ENCODE measurements at regions not wholly inside any gene's neighbourhood (a gene's known extent, or its start where the extent isn't known, plus 50 kb on each side); places are given as distances from the start of the nearest gene placed in this dataset.
A peak's percentile ranks its signal among the peaks of the same experiment; 100 is the strongest.

DNA sequence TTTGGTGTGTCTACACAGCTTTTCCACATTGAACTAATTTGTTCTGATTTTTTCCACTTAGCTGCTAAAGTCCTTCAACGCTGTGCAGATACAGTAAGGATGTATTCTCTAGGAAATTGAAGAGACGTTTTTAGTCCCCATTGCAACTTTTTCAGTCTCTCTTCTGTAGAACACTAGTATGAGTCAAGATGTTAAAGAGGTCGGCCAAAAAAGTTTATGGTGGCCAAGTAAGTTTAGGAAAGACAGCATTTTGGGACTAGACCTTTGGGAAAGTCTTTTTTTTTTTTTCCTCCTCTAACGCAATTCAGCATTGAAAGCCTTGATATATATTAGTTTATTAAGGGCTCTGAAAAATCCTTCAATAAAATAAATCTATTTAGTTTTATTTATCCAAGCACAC is 243.5 kb upstream of the FBXL7 start:
- Histone ChIP-seq H3K36me3 (replicated peaks) (no peaks in the 10 kb centered on the region), H3K27me3 (replicated peaks) (no peaks in the 10 kb centered on the region), H3K27ac (no peak overlapping the region), H3K4me3 (ENCODE audit: low read depth, low read length) (no peak overlapping the region)
- no peak for DNase-seq
- TF ChIP-seq, protein P1, sequence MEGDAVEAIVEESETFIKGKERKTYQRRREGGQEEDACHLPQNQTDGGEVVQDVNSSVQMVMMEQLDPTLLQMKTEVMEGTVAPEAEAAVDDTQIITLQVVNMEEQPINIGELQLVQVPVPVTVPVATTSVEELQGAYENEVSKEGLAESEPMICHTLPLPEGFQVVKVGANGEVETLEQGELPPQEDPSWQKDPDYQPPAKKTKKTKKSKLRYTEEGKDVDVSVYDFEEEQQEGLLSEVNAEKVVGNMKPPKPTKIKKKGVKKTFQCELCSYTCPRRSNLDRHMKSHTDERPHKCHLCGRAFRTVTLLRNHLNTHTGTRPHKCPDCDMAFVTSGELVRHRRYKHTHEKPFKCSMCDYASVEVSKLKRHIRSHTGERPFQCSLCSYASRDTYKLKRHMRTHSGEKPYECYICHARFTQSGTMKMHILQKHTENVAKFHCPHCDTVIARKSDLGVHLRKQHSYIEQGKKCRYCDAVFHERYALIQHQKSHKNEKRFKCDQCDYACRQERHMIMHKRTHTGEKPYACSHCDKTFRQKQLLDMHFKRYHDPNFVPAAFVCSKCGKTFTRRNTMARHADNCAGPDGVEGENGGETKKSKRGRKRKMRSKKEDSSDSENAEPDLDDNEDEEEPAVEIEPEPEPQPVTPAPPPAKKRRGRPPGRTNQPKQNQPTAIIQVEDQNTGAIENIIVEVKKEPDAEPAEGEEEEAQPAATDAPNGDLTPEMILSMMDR (IDR thresholded peaks at IDR 0.05; ENCODE audit: low read depth, low read length, missing control alignments) = no peak
- in situ Hi-C loops (cut with HindIII; ENCODE audit: low pct_ligation_motif_present, low sequenced_read_pairs) = no loop called here

DNA sequence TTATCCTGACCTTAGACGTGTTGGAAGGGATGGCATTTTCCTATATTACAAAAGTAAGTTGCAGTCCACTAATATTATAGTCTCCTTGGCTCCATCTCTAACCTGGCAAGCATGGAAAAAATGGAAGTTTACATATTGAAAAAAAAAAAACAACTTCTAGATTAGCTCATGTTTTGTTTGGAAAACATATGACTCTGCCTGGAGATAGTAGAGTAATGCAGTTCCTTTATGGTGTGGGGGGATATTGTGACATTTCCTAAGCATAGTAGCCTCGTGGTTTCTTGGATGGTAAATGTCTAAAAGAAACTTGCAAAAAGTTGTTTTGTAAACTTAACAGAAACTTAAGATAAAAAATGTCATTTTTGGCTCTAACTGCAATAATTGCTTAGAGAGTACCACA is 244.4 kb upstream of the FBXL7 start:
- DNase-seq = no peak
- no peak overlapping the region for H3K27ac ChIP-seq
- in situ Hi-C loops (cut with HindIII; ENCODE audit: low pct_ligation_motif_present, low sequenced_read_pairs) = no loop called here
- no peaks in the 10 kb centered on the region for H3K27me3 ChIP-seq (replicated peaks)
- TF ChIP-seq, protein P1 (IDR thresholded peaks at IDR 0.05; ENCODE audit: low read depth, low read length, missing control alignments) = no peak
- H3K36me3 ChIP-seq (replicated peaks) = no peaks in the 10 kb centered on the region
- no peak overlapping the region for H3K4me3 ChIP-seq (ENCODE audit: low read depth, low read length)

DNA sequence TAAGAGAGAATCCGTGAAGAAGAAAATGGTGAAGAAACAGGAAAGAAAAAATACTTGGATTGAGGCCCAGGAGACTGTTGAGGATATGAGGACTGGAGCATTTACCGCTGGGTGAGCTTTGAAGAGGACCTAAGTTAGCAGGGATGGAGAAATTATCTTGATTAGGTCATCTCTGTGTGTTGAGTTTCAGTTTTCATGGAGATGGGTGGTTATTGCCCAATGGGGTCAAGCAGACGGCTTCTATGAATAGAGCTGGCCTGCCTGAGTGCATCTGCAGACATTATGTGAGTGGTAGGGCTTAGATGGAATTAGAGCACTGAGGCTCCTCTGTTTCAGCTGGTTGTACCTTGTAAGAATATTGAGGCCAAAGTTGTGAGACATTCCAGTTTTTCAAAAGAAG is 245.4 kb upstream of the FBXL7 start:
- TF ChIP-seq, protein P1 (IDR thresholded peaks at IDR 0.05; ENCODE audit: low read depth, low read length, missing control alignments) = no peak
- Histone ChIP-seq H3K36me3 (replicated peaks) (no peaks in the 10 kb centered on the region), H3K27ac (no peak overlapping the region), H3K27me3 (replicated peaks) (no peaks in the 10 kb centered on the region), H3K4me3 (ENCODE audit: low read depth, low read length) (no peak overlapping the region)
- peak; percentile 53 for DNase-seq
- in situ Hi-C loops (cut with HindIII; ENCODE audit: low pct_ligation_motif_present, low sequenced_read_pairs) = no loop called here

DNA sequence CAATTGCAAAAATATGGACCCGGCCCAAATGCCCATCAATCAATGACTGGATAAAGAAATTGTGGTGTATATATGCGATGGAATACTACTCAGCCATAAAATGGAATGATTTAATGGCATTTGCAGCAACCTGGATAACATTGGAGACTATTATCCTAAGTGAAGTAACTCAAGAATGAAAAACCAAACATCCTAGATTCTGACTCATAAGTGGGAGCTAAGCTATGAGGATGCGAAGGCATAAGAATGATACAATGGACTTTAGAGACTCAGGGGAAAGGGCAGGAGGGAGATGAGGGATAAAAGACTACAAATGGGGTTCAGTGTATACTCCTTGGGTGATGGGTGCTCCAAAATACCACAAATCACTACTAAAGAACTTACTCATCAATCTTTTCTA is 247.6 kb upstream of the FBXL7 start:
- Histone ChIP-seq H3K4me3 (ENCODE audit: low read depth, low read length) (no peak overlapping the region), H3K36me3 (replicated peaks) (no peaks in the 10 kb centered on the region), H3K27ac (no peak overlapping the region), H3K27me3 (replicated peaks) (no peaks in the 10 kb centered on the region)
- DNase-seq = no peak
- TF ChIP-seq, protein P1 (IDR thresholded peaks at IDR 0.05; ENCODE audit: low read depth, low read length, missing control alignments) = no peak
- in situ Hi-C loops (cut with HindIII; ENCODE audit: low pct_ligation_motif_present, low sequenced_read_pairs) = no loop called here

DNA sequence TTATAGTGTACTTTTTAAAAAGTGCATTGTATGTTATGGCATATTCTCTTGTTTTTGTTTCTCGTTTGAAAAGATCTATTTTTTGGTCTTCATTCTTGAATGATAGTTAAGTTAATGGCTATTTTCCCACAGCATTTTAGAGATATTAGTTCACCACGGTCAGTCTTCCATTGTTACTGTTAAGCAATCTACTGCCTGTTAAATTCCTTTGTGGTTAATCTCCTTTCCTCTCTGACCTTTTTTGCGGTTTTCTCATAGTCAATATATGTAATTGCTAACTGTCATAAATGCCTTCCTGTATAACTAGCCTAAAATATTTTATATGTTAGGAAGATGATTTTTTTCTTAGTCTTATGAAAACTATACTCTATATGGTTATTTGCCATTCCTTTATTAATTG is 250.8 kb upstream of the FBXL7 start:
- H3K27me3 ChIP-seq (replicated peaks) = no peaks in the 10 kb centered on the region
- in situ Hi-C loops (cut with HindIII; ENCODE audit: low pct_ligation_motif_present, low sequenced_read_pairs) = no loop called here
- no peak overlapping the region for H3K4me3 ChIP-seq (ENCODE audit: low read depth, low read length)
- H3K36me3 ChIP-seq (replicated peaks) = no peaks in the 10 kb centered on the region
- H3K27ac ChIP-seq = peak overlapping the region; percentile 50
- peak; percentile 29 for DNase-seq
- TF ChIP-seq, protein P1 (IDR thresholded peaks at IDR 0.05; ENCODE audit: low read depth, low read length, missing control alignments) = no peak

DNA sequence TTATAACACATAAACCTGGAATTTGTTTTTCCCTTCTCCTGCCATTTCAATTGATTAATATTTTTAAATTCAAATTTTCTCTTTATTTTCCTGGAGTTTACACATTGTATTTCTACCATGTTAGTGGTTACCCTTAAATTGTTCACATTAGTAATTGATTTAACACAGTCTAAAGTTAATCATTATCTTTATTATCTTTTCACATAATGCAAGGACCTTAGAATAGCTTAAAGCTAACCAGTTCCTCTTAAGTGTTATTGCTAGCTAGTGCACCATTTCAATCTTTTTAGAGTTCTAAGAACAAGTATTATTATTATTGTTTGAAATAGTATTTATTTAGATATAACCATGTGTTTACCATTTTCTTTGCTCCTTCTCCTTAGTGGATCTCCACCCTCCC is 251.2 kb upstream of the FBXL7 start:
- peak overlapping the region; percentile 50 for H3K27ac ChIP-seq
- no peaks in the 10 kb centered on the region for H3K27me3 ChIP-seq (replicated peaks)
- H3K4me3 ChIP-seq (ENCODE audit: low read depth, low read length) = no peak overlapping the region
- no peak for DNase-seq
- H3K36me3 ChIP-seq (replicated peaks) = no peaks in the 10 kb centered on the region
- in situ Hi-C loops (cut with HindIII; ENCODE audit: low pct_ligation_motif_present, low sequenced_read_pairs) = no loop called here
- TF ChIP-seq, protein P1 (IDR thresholded peaks at IDR 0.05; ENCODE audit: low read depth, low read length, missing control alignments) = no peak

Data from brain microvascular endothelial cell (primary cell).